Activated naive CD8-positive, alpha-beta T cell treated with anti-CD3 and anti-CD28 coated beads, Interleukin-2, amount 10 ng/mL, durations not matched to agents 7 days and 5 days (primary cell): ENCODE measurements at regions not wholly inside any gene's neighbourhood (a gene's known extent, or its start where the extent isn't known, plus 50 kb on each side); places are given as distances from the start of the nearest gene placed in this dataset.
"Not testable (repeated sequence)": the region's sequence is repeated elsewhere in the genome, so short reads cannot be mapped to it uniquely, and the experiment has no call there.

Source experiments
- ATAC-seq: fragments of 150-1000 bp; cut with Tn5 transposase; one replicate; pipeline ENCODE4 v1.10.0; 2021; ENCODE audit warnings: low read depth, moderate library complexity
- POLR2A ChIA-PET: fragments of 350-600 bp; sonication (Branson Sonifier 250); formaldehyde crosslinking; loops from one replicate; lab custom pipeline; 2021; ENCODE audit warnings: antibody characterized with exemption; lab: Charles Lee
- DNase-seq: peaks from one replicate; pipeline ENCODE4 v3.0.0; 2021
- H3K27ac Mint-ChIP-seq: one replicate; pipeline ENCODE4 v1.8.0; 2022; ENCODE audit warnings: mild to moderate bottlenecking, mixed read lengths
- H3K27me3 Mint-ChIP-seq: one replicate; pipeline ENCODE4 v1.8.0; 2022; ENCODE audit warnings: mild to moderate bottlenecking, moderate library complexity, mixed read lengths
- H3K36me3 Mint-ChIP-seq: one replicate; pipeline ENCODE4 v1.8.0; 2021; ENCODE audit warnings: mild to moderate bottlenecking, mixed read lengths
- H3K4me1 Mint-ChIP-seq: one replicate; pipeline ENCODE4 v1.8.0; 2021; ENCODE audit warnings: mixed read lengths
- H3K4me3 Mint-ChIP-seq: one replicate; pipeline ENCODE4 v1.8.0; 2022; ENCODE audit warnings: mild to moderate bottlenecking, moderate library complexity, mixed read lengths
- H3K9me3 Mint-ChIP-seq: one replicate; pipeline ENCODE4 v1.8.0; 2021; ENCODE audit warnings: mixed read lengths

DNA sequence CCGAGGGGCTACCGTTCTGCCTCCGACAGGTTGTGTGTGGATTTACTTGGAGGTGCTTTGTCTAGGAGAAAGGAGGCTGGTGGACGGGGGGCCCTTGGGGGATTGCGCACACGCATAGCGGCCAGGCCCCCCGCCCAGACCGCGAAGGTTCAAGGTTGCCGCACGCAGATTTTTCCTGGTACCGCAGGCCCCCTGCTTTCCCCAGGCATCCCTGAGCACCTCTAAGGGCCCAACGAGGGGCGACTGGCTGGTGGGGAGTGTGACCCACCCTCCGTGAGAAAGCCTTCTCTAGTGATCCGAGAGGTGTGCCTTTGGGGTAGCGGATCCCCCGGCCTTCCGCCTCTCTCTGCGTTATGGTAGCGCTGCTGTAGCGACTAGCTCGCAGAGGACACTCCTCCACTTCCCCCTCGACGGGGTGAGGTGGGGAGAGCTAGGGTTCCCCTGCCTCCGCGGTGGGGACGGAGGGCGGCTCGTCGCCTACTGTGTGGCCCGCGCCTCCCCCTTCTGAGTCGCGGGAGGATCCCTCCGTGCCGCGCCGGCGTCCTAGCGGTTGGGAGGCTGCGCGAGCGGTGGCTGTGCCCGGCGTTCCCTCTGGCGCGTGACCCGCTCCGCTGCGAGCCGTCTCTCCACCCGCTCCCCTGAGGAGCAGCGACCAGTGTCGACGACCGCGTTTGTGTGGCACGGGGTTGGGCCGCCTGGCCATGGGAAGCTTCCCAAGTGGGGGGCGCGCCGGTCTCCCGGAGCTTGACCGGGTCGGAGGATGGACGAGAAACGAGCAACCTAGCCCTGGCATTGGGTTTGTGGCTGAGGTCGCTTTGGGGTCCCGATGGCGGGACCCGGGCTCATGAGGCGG lies 3900.0 kb upstream of the OR11H1 start:
- DNase-seq (no peak), ATAC-seq (no peak)
- Mint-ChIP-seq H3K27ac (no peak overlapping the region), H3K27me3 (no peaks in the 10 kb centered on the region), H3K4me1 (no peaks in the 10 kb centered on the region), H3K4me3 (no peak overlapping the region), H3K9me3 (peaks cover 27% of the 10 kb centered on the region), H3K36me3 (peaks cover 7% of the 10 kb centered on the region)
- POLR2A ChIA-PET: no interaction called here

DNA sequence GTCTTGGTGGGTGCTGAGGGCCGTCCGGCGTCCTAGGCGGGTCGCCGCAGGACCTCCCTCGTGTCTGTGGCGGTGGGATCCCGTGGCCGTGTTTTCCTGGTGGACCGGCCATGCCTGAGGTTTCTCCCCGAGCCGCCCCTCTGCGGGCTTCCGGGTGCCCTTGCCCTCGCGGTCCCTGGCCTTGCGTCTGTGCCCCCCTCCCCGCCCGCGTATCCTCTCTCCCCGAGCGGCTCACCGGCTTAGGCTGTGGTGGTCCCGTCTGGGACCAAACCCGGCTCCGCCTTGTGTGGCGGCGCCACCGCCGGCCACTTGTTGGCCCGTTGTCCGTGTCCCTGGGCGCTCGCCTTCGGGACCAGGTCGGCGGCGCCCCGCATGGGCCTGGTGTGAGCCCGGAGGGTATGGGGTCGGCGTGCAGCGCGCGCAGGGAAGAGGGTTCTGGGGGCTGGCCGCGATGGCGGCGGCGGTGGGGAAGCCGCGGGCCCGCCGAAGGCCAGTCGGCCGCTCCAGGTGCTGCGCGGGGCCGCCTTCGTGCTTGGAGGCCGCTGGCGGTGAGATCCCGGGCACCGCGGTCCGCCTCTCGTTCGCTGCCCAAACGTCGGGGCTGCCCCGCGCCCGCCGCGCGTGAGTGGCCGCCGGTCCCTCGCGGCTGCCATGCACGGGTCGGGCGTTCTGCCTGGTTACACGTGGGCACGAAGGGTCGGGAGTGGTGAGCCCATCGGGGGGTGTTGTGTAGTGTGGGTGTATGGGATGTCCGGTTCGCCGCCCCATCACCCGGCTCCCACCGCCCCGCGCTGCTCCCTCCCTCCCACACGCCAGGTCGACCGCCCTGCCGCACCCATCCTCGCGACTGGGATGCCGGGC lies 3899.1 kb upstream of the OR11H1 start:
- no peak overlapping the region for H3K27ac Mint-ChIP-seq

GRCh38 chr22:11629661-11630385 lies 3898.2 kb upstream of the OR11H1 start:
- Mint-ChIP-seq H3K4me1 (no peaks in the 10 kb centered on the region), H3K36me3 (peaks cover 7% of the 10 kb centered on the region), H3K27ac (no peak overlapping the region), H3K4me3 (no peak overlapping the region), H3K27me3 (no peaks in the 10 kb centered on the region), H3K9me3 (peaks cover 20% of the 10 kb centered on the region)
- ATAC-seq (no peak), DNase-seq (no peak)
- POLR2A ChIA-PET: no interaction called here

More for the DNA sequence above, 3899.1 kb upstream of the OR11H1 start:
- Mint-ChIP-seq H3K36me3 (peaks cover 7% of the 10 kb centered on the region), H3K4me3 (no peak overlapping the region), H3K27me3 (no peaks in the 10 kb centered on the region), H3K4me1 (no peaks in the 10 kb centered on the region), H3K9me3 (peaks cover 27% of the 10 kb centered on the region)
- POLR2A ChIA-PET: no interaction called here
- ATAC-seq: no peak
- DNase-seq: no peak

- H3K36me3 Mint-ChIP-seq, DNase-seq, H3K4me1 Mint-ChIP-seq, POLR2A ChIA-PET, H3K27ac Mint-ChIP-seq, H3K4me3 Mint-ChIP-seq, H3K27me3 Mint-ChIP-seq, ATAC-seq: not testable (repeated sequence)
- peaks cover 20% of the 10 kb centered on the region for H3K9me3 Mint-ChIP-seq
Measured at GRCh38 chr22:11630386-11631084, 3897.5 kb upstream of the OR11H1 start.
